HG02798 (cell line): ENCODE measurements at regions not wholly inside any gene's neighbourhood (a gene's known extent, or its start where the extent isn't known, plus 50 kb on each side); places are given as distances from the start of the nearest gene placed in this dataset.
"Not testable (repeated sequence)": the region's sequence is repeated elsewhere in the genome, so short reads cannot be mapped to it uniquely, and the experiment has no call there.

Experiments used
- ATAC-seq: cut with Tn5 transposase; IDR thresholded peaks from one replicate; pipeline ENCODE4 v1.9.1; 2021; ENCODE audit warnings: mild to moderate bottlenecking; ENCODE audit not compliant: unreplicated experiment, poor library complexity

- ATAC-seq, result not testable (repeated sequence)
These were observed 473.3 kb downstream of the SPATA31A6 start for GRCh38 chr9:42656789-42657188.

GRCh38 chr9:42657496-42657895 lies 474.0 kb downstream of the SPATA31A6 start:
- not testable (repeated sequence) for ATAC-seq

- not testable (repeated sequence) for ATAC-seq
These were observed 513.7 kb downstream of the SPATA31A6 start for GRCh38 chr9:42697146-42697545.

- ATAC-seq, result not testable (repeated sequence)
These were observed 519.4 kb downstream of the SPATA31A6 start for GRCh38 chr9:42702890-42703289.

GRCh38 chr9:42724841-42725835 lies 541.7 kb downstream of the SPATA31A6 start:
- ATAC-seq, result not testable (repeated sequence)

- peak; percentile 74 for ATAC-seq
These were observed 559.8 kb downstream of the SPATA31A6 start for GRCh38 chr9:42743030-42743814.

- not testable (repeated sequence) for ATAC-seq
These were observed 573.8 kb downstream of the SPATA31A6 start for GRCh38 chr9:42757251-42757650.

- not testable (repeated sequence) for ATAC-seq
These were observed 575.9 kb downstream of the SPATA31A6 start for GRCh38 chr9:42759320-42759719.

GRCh38 chr9:42782201-42782600 lies 598.7 kb downstream of the SPATA31A6 start:
- not testable (repeated sequence) for ATAC-seq

GRCh38 chr9:42792725-42793124 lies 609.3 kb downstream of the SPATA31A6 start:
- not testable (repeated sequence) for ATAC-seq

GRCh38 chr9:42798571-42798970 lies 615.1 kb downstream of the SPATA31A6 start:
- peak; percentile 70 for ATAC-seq

- ATAC-seq, result not testable (repeated sequence)
These were observed 619.3 kb downstream of the SPATA31A6 start for GRCh38 chr9:42802716-42803115.

- ATAC-seq, result peak; percentile 33
These were observed 623.2 kb downstream of the SPATA31A6 start for GRCh38 chr9:42806674-42807073.

- not testable (repeated sequence) for ATAC-seq
These were observed 638.0 kb downstream of the SPATA31A6 start for GRCh38 chr9:42821468-42821867.

- ATAC-seq, result not testable (repeated sequence)
These were observed 664.7 kb downstream of the SPATA31A6 start for GRCh38 chr9:42848156-42848555.

GRCh38 chr9:42850896-42851693 lies 667.6 kb downstream of the SPATA31A6 start:
- not testable (repeated sequence) for ATAC-seq

- not testable (repeated sequence) for ATAC-seq
These were observed 668.2 kb downstream of the SPATA31A6 start for GRCh38 chr9:42851701-42852100.

- peak; percentile 94 for ATAC-seq
These were observed 668.9 kb downstream of the SPATA31A6 start for GRCh38 chr9:42852133-42852930.

GRCh38 chr9:42860133-42860532 lies 676.7 kb downstream of the SPATA31A6 start:
- not testable (repeated sequence) for ATAC-seq
